SU-DHL-6 (cell line): ENCODE measurements at regions not wholly inside any gene's neighbourhood (a gene's known extent, or its start where the extent isn't known, plus 50 kb on each side); places are given as distances from the start of the nearest gene placed in this dataset.

Experiments
- H2AFZ ChIP-seq: fragments of 200-600 bp; sonication (generic); 2 replicates; pipeline ENCODE4 v1.6.1; 2014; ENCODE audit warnings: low read depth, mild to moderate bottlenecking, moderate library complexity, mixed read lengths, antibody characterized with exemption, low read length; ENCODE audit not compliant: severe bottlenecking
- H3F3A ChIP-seq: fragments of 200-600 bp; shearing (Covaris generic); 2 replicates; pipeline ENCODE4 v1.6.0; 2016; ENCODE audit warnings: antibody characterized with exemption, mild to moderate bottlenecking; ENCODE audit not compliant: insufficient read depth
- H3K27ac ChIP-seq: fragments of 200-600 bp; sonication (generic); 2 replicates; pipeline ENCODE4 v1.5.1; 2016; ENCODE audit warnings: low read depth, mild to moderate bottlenecking, low read length, moderate library complexity, mixed read lengths
- H3K27me3 ChIP-seq: fragments of 200-600 bp; sonication (generic), shearing (Covaris generic); 2 replicates; pipeline ENCODE4 v1.6.0; 2014; ENCODE audit warnings: mild to moderate bottlenecking, low read length
- H3K36me3 ChIP-seq: fragments of 200-600 bp; sonication (generic); 2 replicates; pipeline ENCODE4 v1.6.1; 2014; ENCODE audit warnings: mild to moderate bottlenecking, low read length, mixed read lengths
- H3K4me2 ChIP-seq: fragments of 300-600, 200-600 bp; shearing (Covaris generic), sonication (generic); 2 replicates; pipeline ENCODE4 v1.6.0; 2014; ENCODE audit warnings: low read length, low read depth, mild to moderate bottlenecking; ENCODE audit not compliant: poor library complexity, severe bottlenecking
- H3K4me3 ChIP-seq: fragments of 200-600 bp; sonication (generic); 2 replicates; pipeline ENCODE4 v1.5.1; 2014; ENCODE audit warnings: antibody characterized with exemption, low read length, mild to moderate bottlenecking, mixed read lengths; ENCODE audit not compliant: insufficient read depth, poor library complexity, severe bottlenecking
- H3K79me2 ChIP-seq: fragments of 200-600 bp; sonication (generic); 2 replicates; pipeline ENCODE4 v1.6.1; 2014; ENCODE audit warnings: mild to moderate bottlenecking, low read length, moderate library complexity; ENCODE audit not compliant: insufficient read depth
- H3K9ac ChIP-seq: fragments of 200-600 bp; sonication (generic); 2 replicates; pipeline ENCODE4 v1.7.0; 2014; ENCODE audit warnings: mild to moderate bottlenecking, low read length
- H3K9me2 ChIP-seq: fragments of 200-600 bp; sonication (generic); replicated peaks from 2 replicates; pipeline ENCODE4 v1.6.1; 2014; ENCODE audit warnings: low read length; ENCODE audit not compliant: insufficient read depth
- H3K9me3 ChIP-seq: fragments of 200-600 bp; sonication (generic); 2 replicates; pipeline ENCODE4 v1.6.1; 2014; ENCODE audit warnings: low read length, mixed read lengths; ENCODE audit not compliant: insufficient read depth
- H4K20me1 ChIP-seq: fragments of 200-600 bp; sonication (generic); 2 replicates; pipeline ENCODE4 v1.6.1; 2014; ENCODE audit warnings: low read depth, mild to moderate bottlenecking, antibody characterized with exemption, low read length, moderate library complexity, mixed read lengths
- CTCF ChIP-seq: fragments of 200-600 bp; sonication (generic); IDR thresholded peaks from one replicate; pipeline ENCODE4 v1.5.1; 2017; ENCODE audit warnings: antibody characterized with exemption, mild to moderate bottlenecking, low read length, moderate library complexity; ENCODE audit not compliant: insufficient read depth, poor library complexity, severe bottlenecking
- EZH2phosphoT487 ChIP-seq: fragments of 200-600 bp; sonication (generic), shearing (Covaris generic); conservative IDR thresholded peaks from 2 replicates; pipeline ENCODE4 v1.6.1; 2018; ENCODE audit warnings: mild to moderate bottlenecking, antibody characterized with exemption, low read length, moderate library complexity, mixed read lengths

- Histone ChIP-seq H3K27ac (no peak overlapping the region), H3K9ac (no peak overlapping the region), H3K36me3 (0 out of 2 replicates have a peak, but pooled peaks cover 5% of the 10 kb centered on the region), H3K27me3 (no peaks in the 10 kb centered on the region), H4K20me1 (no peaks in the 10 kb centered on the region), H3K79me2 (no peaks in the 10 kb centered on the region), H2AFZ (no peak overlapping the region), H3K4me2 (no peak overlapping the region), H3F3A (no peaks in the 10 kb centered on the region), H3K4me3 (no peak overlapping the region), H3K9me2 (no peaks in the 10 kb centered on the region; the same call in 1 of the 2 replicates), H3K9me3 (peaks cover 10% of the 10 kb centered on the region; the same call in 1 of the 2 replicates)
- TF ChIP-seq EZH2phosphoT487: no peak
- TF ChIP-seq CTCF: no peak
Measured at GRCh38 chr21:14755086-14755485, 209.0 kb upstream of the SAMSN1 start.

- Histone ChIP-seq H3K27ac (no peak overlapping the region), H3K9me3 (peaks cover 10% of the 10 kb centered on the region; the same call in 1 of the 2 replicates), H3K27me3 (no peaks in the 10 kb centered on the region), H3K79me2 (no peaks in the 10 kb centered on the region), H4K20me1 (no peaks in the 10 kb centered on the region), H3K36me3 (0 out of 2 replicates have a peak, but pooled peaks cover 5% of the 10 kb centered on the region), H3K4me3 (no peak overlapping the region), H3K9ac (no peak overlapping the region), H3K9me2 (no peaks in the 10 kb centered on the region; the same call in 1 of the 2 replicates), H3F3A (no peaks in the 10 kb centered on the region), H2AFZ (no peak overlapping the region), H3K4me2 (no peak overlapping the region)
- TF ChIP-seq EZH2phosphoT487 (no peak), CTCF (no peak)
Measured at GRCh38 chr21:14754682-14755081, 208.6 kb upstream of the SAMSN1 start.

- TF ChIP-seq CTCF (no peak), EZH2phosphoT487 (no peak)
- Histone ChIP-seq H3K36me3 (0 out of 2 replicates have a peak, but pooled peaks cover under 1% of the 10 kb centered on the region), H3K27ac (no peak overlapping the region), H3K27me3 (no peaks in the 10 kb centered on the region), H2AFZ (no peak overlapping the region), H3K9ac (no peak overlapping the region), H3K9me3 (peaks cover 6% of the 10 kb centered on the region; the same call in 1 of the 2 replicates), H3K4me3 (no peak overlapping the region), H3K4me2 (no peak overlapping the region), H3K79me2 (no peaks in the 10 kb centered on the region), H3K9me2 (no peaks in the 10 kb centered on the region; the same call in 1 of the 2 replicates), H3F3A (no peaks in the 10 kb centered on the region), H4K20me1 (no peaks in the 10 kb centered on the region)
Measured at GRCh38 chr21:14754259-14754604, 208.1 kb upstream of the SAMSN1 start.
